IMR-90 (cell line): ENCODE measurements at regions not wholly inside any gene's neighbourhood (a gene's known extent, or its start where the extent isn't known, plus 50 kb on each side); places are given as distances from the start of the nearest gene placed in this dataset.
A peak's percentile ranks its signal among the peaks of the same experiment; 100 is the strongest.

ENCODE experiments used
- ATAC-seq: fragments of 200-7000 bp; cut with Tn5 transposase; 2 replicates; pipeline ENCODE4 v1.9.1; 2020; ENCODE audit warnings: low read depth, mild to moderate bottlenecking, moderate library complexity
- BruUV-seq: library from RNA; stranded (reverse); fragments of 400-500 nt; replicated peaks from 2 replicates; lab custom pipeline; 2021; lab: Mats Ljungman, UMichigan
- CTCF ChIA-PET: fragments of 300-600 bp; formaldehyde crosslinking; extraction: SDS; loops from one replicate; lab custom pipeline; 2021; ENCODE audit warnings: antibody characterized with exemption; lab: Yijun Ruan, JAX
- POLR2A ChIA-PET: fragments of 300-600 bp; sonication (Branson Sonifier 250); formaldehyde crosslinking; loops from one replicate; lab custom pipeline; 2022; ENCODE audit warnings: antibody characterized with exemption; ENCODE audit not compliant: unreplicated experiment; lab: Charles Lee
- DNase-seq: peaks from one replicate; pipeline ENCODE4 v3.0.0; 2013
- H2AFZ ChIP-seq: replicated peaks from 2 replicates; pipeline ENCODE3; 2013; ENCODE audit warnings: low read length, mild to moderate bottlenecking; ENCODE audit not compliant: poor library complexity
- H2AK5ac ChIP-seq: 2 replicates; pipeline ENCODE4 v1.6.1; 2013; ENCODE audit warnings: low read depth, low read length, inconsistent platforms
- H2AK9ac ChIP-seq: replicated peaks from 2 replicates; pipeline ENCODE3; 2013; ENCODE audit warnings: mild to moderate bottlenecking, low read depth, low read length, moderate library complexity; ENCODE audit not compliant: poor library complexity
- H2BK120ac ChIP-seq: 2 replicates; pipeline ENCODE4 v1.6.1; 2013; ENCODE audit warnings: low read depth, low read length, inconsistent platforms
- H2BK15ac ChIP-seq: 3 replicates; pipeline ENCODE4 v1.6.1; 2013; ENCODE audit warnings: low read depth, low read length, inconsistent platforms
- H2BK20ac ChIP-seq: 2 replicates; pipeline ENCODE4 v1.6.1; 2013; ENCODE audit warnings: low read depth, mild to moderate bottlenecking, inconsistent platforms, low read length, moderate library complexity
- H2BK5ac ChIP-seq: 2 replicates; pipeline ENCODE4 v1.6.1; 2013; ENCODE audit warnings: mild to moderate bottlenecking, low read depth, low read length, inconsistent platforms; ENCODE audit not compliant: poor library complexity, severe bottlenecking
- H3K14ac ChIP-seq: replicated peaks from 2 replicates; pipeline ENCODE4 v1.6.1; 2013; ENCODE audit warnings: low read depth, low read length, inconsistent platforms
- H3K18ac ChIP-seq: 2 replicates; pipeline ENCODE4 v1.6.1; 2013; ENCODE audit warnings: low read depth, low read length, control low read depth
- H3K23ac ChIP-seq: 2 replicates; pipeline ENCODE4 v1.6.1; 2013; ENCODE audit warnings: low read depth, low read length, inconsistent platforms
- H3K27ac ChIP-seq: 2 replicates; pipeline ENCODE4 v1.5.1; 2013; ENCODE audit warnings: mild to moderate bottlenecking, control low read depth, low read length; ENCODE audit not compliant: insufficient read depth
- H3K27me3 ChIP-seq: 2 replicates; pipeline ENCODE4 v1.6.1; 2013; ENCODE audit warnings: low read length; ENCODE audit not compliant: control insufficient read depth, insufficient read depth
- H3K36me3 ChIP-seq: 2 replicates; pipeline ENCODE4 v1.6.1; 2013; ENCODE audit warnings: low read length, mixed read lengths; ENCODE audit not compliant: control insufficient read depth, insufficient read depth
- H3K4ac ChIP-seq: 2 replicates; pipeline ENCODE4 v1.6.1; 2013; ENCODE audit warnings: low read depth, low read length, inconsistent platforms
- H3K4me1 ChIP-seq: 2 replicates; pipeline ENCODE4 v1.6.1; 2013; ENCODE audit warnings: low read length, mixed read lengths; ENCODE audit not compliant: control insufficient read depth, insufficient read depth
- H3K4me2 ChIP-seq: 2 replicates; pipeline ENCODE4 v1.6.1; 2013; ENCODE audit warnings: low read depth, mild to moderate bottlenecking, control low read depth, low read length, moderate library complexity
- H3K4me3 ChIP-seq: 2 replicates; pipeline ENCODE4 v1.5.1; 2013; ENCODE audit warnings: low read depth, mild to moderate bottlenecking, control low read depth, low read length, moderate library complexity; ENCODE audit not compliant: insufficient read depth
- H3K56ac ChIP-seq: 2 replicates; pipeline ENCODE4 v1.6.1; 2013; ENCODE audit warnings: low read length, inconsistent platforms; ENCODE audit not compliant: insufficient read depth; ENCODE audit errors: extremely low read depth
- H3K79me1 ChIP-seq, 2 experiments: 2 replicates each; pipeline ENCODE4 v1.6.1; 2013; ENCODE audit warnings: low read length in 2 of 2, inconsistent platforms in 1 of 2, low read depth in 1 of 2
- H3K9ac ChIP-seq: 2 replicates; pipeline ENCODE4 v1.6.1; 2013; ENCODE audit warnings: low read depth, low read length, control low read depth
- H3K9me1 ChIP-seq: 2 replicates; pipeline ENCODE4 v1.6.1; 2013; ENCODE audit warnings: low read length, inconsistent platforms; ENCODE audit not compliant: insufficient read depth
- H3K9me3 ChIP-seq: 2 replicates; pipeline ENCODE4 v1.6.1; 2013; ENCODE audit warnings: low read length; ENCODE audit not compliant: control insufficient read depth, insufficient read depth
- H4K20me1 ChIP-seq: 2 replicates; pipeline ENCODE4 v1.6.1; 2013; ENCODE audit warnings: low read length, inconsistent platforms; ENCODE audit not compliant: insufficient read depth
- H4K5ac ChIP-seq: 2 replicates; pipeline ENCODE4 v1.6.1; 2013; ENCODE audit warnings: mild to moderate bottlenecking, low read depth, low read length, control low read depth
- H4K8ac ChIP-seq, 2 experiments: 2 replicates each; pipeline ENCODE4 v1.6.1; 2013; ENCODE audit warnings: low read depth in 2 of 2, low read length in 2 of 2, control low read depth in 1 of 2, inconsistent platforms in 1 of 2
- H4K91ac ChIP-seq: 2 replicates; pipeline ENCODE4 v1.6.1; 2013; ENCODE audit warnings: low read depth, low read length, inconsistent platforms; ENCODE audit not compliant: insufficient read depth
- BHLHE40 ChIP-seq: fragments of 150-350 bp; IDR thresholded peaks from 2 replicates; pipeline ENCODE4 v1.6.1; 2016; ENCODE audit warnings: mild to moderate bottlenecking, low read depth, low read length
- CEBPB ChIP-seq: IDR thresholded peaks from 2 replicates; pipeline ENCODE4 v1.6.1; 2012; ENCODE audit warnings: low read depth, low read length, improper control_type of control experiment
- ELK1 ChIP-seq: fragments of 150-350 bp; IDR thresholded peaks from 2 replicates; pipeline ENCODE4 v1.6.1; 2016; ENCODE audit warnings: low read depth, mild to moderate bottlenecking, low read length, moderate library complexity, borderline replicate concordance
- MAFK ChIP-seq: IDR thresholded peaks from 2 replicates; pipeline ENCODE4 v1.6.1; 2012; ENCODE audit warnings: low read depth, low read length, improper control_type of control experiment
- MXI1 ChIP-seq: IDR thresholded peaks from 2 replicates; pipeline ENCODE4 v1.6.1; 2012; ENCODE audit warnings: low read depth, mild to moderate bottlenecking, low read length, moderate library complexity, borderline replicate concordance
- POLR2A ChIP-seq: IDR thresholded peaks from 2 replicates; pipeline ENCODE4 v1.6.1; 2012; ENCODE audit warnings: mild to moderate bottlenecking, low read depth, low read length
- RCOR1 ChIP-seq: IDR thresholded peaks from 2 replicates; pipeline ENCODE4 v1.6.1; 2012; ENCODE audit warnings: mild to moderate bottlenecking, low read length, improper control_type of control experiment; ENCODE audit not compliant: insufficient replicate concordance
- RFX5 ChIP-seq: IDR thresholded peaks from 2 replicates; pipeline ENCODE4 v1.8.0; 2012; ENCODE audit warnings: low read depth, mild to moderate bottlenecking, low read length, moderate library complexity
- SMC3 ChIP-seq: fragments of 150-350 bp; IDR thresholded peaks from 2 replicates; pipeline ENCODE4 v1.6.1; 2016; ENCODE audit warnings: low read depth, mild to moderate bottlenecking, antibody characterized with exemption, low read length, moderate library complexity
- WGBS, 2 experiments: methylation state at CpG; one replicate each; pipeline versions ENCODE4 v1.1.5 to v1.1.7; 2013; ENCODE audit warnings: missing lambda C conversion rate in 2 of 2; ENCODE audit not compliant: insufficient read length in 1 of 2; ENCODE audit errors: extremely low coverage in 2 of 2; 5-methylcytosine and 5-hydroxymethylcytosine counted together
- dilution Hi-C: fragments of 300-500 bp; cut with HindIII; formaldehyde crosslinking; loops from one replicate; pipeline ENCODE4 v1.14.3; 2018; ENCODE audit warnings: low sequenced_read_pairs; ENCODE audit not compliant: unreplicated experiment
- in situ Hi-C: fragments of 300-500 bp; cut with MboI; formaldehyde crosslinking; loops from 3 replicates; pipeline ENCODE4 v1.14.3; 2019; ENCODE audit warnings: low sequenced_read_pairs, inconsistent platforms, mixed read lengths
- intact Hi-C: fragments of 100-400 bp; cut with micrococcal nuclease; formaldehyde crosslinking; loops from 2 replicates; pipeline ENCODE4 v1.10.0; 2022
- TF ChIP-seq, protein P1 (sequence below): fragments of 150-350 bp; IDR thresholded peaks from 2 replicates; pipeline ENCODE4 v1.6.1; 2017; ENCODE audit warnings: mild to moderate bottlenecking, antibody characterized with exemption, low read length, low read depth

DNA sequence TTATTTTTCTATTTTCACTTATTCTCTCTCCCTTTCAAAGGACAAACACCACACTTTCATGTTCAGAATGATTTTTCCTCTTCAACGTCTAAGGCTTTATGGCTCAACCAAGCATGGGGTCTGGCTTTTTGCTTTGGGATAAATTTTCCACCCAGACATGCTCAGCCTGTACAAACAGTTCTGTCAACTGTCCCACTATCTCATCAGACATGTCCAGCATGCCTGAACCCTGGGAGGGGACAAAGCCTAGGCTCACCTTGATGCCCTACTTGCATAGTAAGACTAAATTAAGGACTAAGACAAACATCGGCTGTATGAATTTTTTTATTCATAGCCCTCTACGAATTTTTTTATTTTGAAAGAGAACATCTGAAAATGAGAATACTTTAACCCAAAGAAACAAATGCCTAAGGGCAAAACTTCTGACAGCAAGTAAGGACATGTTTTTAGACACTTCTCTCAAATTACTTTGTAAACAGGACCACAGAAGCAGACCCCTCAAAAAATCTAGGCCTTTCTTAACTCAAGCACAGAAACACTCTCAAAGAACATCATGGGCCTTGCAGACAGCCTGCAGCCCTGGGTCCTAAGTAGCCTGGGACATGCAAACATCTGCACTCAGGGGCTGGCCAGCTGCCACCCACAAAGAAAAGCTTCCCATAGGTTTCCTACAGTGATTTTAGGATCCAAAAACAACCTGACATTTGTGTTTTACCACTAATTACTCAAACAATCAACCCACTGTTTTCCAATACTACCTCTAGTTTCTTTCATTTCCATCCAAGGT, 72.3 kb upstream of the PALMD start:
- Histone ChIP-seq H2AK9ac (no peak overlapping the region), H4K8ac (peak overlapping the region; percentile 20 to 28; a peak in 1 of 4 replicates), H2BK20ac (no peak overlapping the region), H3K4ac (no peak overlapping the region; the same call in 1 of the 2 replicates), H2AK5ac (peak overlapping the region; percentile 44; the same call in 1 of the 2 replicates), H3K4me3 (no peak overlapping the region), H2BK5ac (no peak overlapping the region), H3K56ac (no peak overlapping the region), H3K79me1 (no peaks in the 10 kb centered on the region), H3K9ac (no peak overlapping the region), H4K20me1 (no peaks in the 10 kb centered on the region), H3K27me3 (no peaks in the 10 kb centered on the region), H3K9me3 (no peaks in the 10 kb centered on the region), H3K27ac (no peak overlapping the region), H4K91ac (no peak overlapping the region; the same call in 1 of the 2 replicates), H3K14ac (no peak overlapping the region; the same call in 1 of the 2 replicates), H2BK15ac (no peak overlapping the region; the same call in 2 of the 3 replicates), H3K18ac (peak overlapping the region; percentile 67), H3K4me2 (no peak overlapping the region), H2AFZ (no peak overlapping the region), H3K36me3 (no peaks in the 10 kb centered on the region), H3K4me1 (0 out of 2 replicates have a peak, but pooled peaks cover 3% of the 10 kb centered on the region), H3K9me1 (no peaks in the 10 kb centered on the region), H2BK120ac (peak overlapping the region; percentile 37; the same call in 1 of the 2 replicates), H3K23ac (no peak overlapping the region), H4K5ac (no peak overlapping the region)
- intact Hi-C loops (no loop called here), dilution Hi-C loops (no loop called here), in situ Hi-C loops (no loop called here)
- TF ChIP-seq SMC3: no peak
- no peak for TF ChIP-seq RFX5
- TF ChIP-seq BHLHE40: no peak
- no peak for TF ChIP-seq CEBPB
- TF ChIP-seq MAFK: no peak
- TF ChIP-seq, protein P1, sequence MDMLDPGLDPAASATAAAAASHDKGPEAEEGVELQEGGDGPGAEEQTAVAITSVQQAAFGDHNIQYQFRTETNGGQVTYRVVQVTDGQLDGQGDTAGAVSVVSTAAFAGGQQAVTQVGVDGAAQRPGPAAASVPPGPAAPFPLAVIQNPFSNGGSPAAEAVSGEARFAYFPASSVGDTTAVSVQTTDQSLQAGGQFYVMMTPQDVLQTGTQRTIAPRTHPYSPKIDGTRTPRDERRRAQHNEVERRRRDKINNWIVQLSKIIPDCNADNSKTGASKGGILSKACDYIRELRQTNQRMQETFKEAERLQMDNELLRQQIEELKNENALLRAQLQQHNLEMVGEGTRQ: no peak
- no peak for TF ChIP-seq ELK1
- TF ChIP-seq MXI1: no peak
- no peak for TF ChIP-seq RCOR1
- no peak for TF ChIP-seq POLR2A
- DNase-seq (no peak), ATAC-seq (peak; percentile 32; the same call in 1 of the 2 replicates)
- ChIA-PET CTCF (no interaction called here), POLR2A (no interaction called here)
- BruUV-seq: no TSS peak
- no CpG with 5 or more reads among the region's 3 CpGs for WGBS, 2 experiments
